Osteoblast (primary cell): ENCODE measurements at regions not wholly inside any gene's neighbourhood (a gene's known extent, or its start where the extent isn't known, plus 50 kb on each side); places are given as distances from the start of the nearest gene placed in this dataset.

Source experiments
- DNase-seq: peaks from one replicate; pipeline ENCODE4 v3.0.0; 2011; ENCODE audit warnings: low spot score, mixed read lengths; ENCODE audit not compliant: insufficient read length; ENCODE audit errors: missing footprints
- H2AFZ ChIP-seq: 2 replicates; pipeline ENCODE4 v1.6.0; 2011; ENCODE audit warnings: mild to moderate bottlenecking, low read length
- H3K27ac ChIP-seq: 2 replicates; pipeline ENCODE4 v1.5.1; 2011; ENCODE audit warnings: mild to moderate bottlenecking, low read depth, low read length, moderate library complexity
- H3K27me3 ChIP-seq: 2 replicates; pipeline ENCODE4 v1.6.0; 2012; ENCODE audit warnings: mild to moderate bottlenecking, control low read depth, inconsistent platforms, low read length, moderate library complexity; ENCODE audit not compliant: insufficient read depth
- H3K36me3 ChIP-seq: 2 replicates; pipeline ENCODE4 v1.5.1; 2011; ENCODE audit warnings: mild to moderate bottlenecking, low read length, control low read depth, moderate library complexity; ENCODE audit not compliant: insufficient read depth
- H3K4me1 ChIP-seq: 2 replicates; pipeline ENCODE4 v1.5.1; 2011; ENCODE audit warnings: mild to moderate bottlenecking, low read length, control low read depth, moderate library complexity; ENCODE audit not compliant: insufficient read depth
- H3K4me2 ChIP-seq: 2 replicates; pipeline ENCODE4 v1.6.0; 2011; ENCODE audit warnings: mild to moderate bottlenecking, low read length; ENCODE audit not compliant: insufficient read depth
- H3K4me3 ChIP-seq: fragments of 200-600 bp; sonication (generic); 3 replicates; pipeline ENCODE4 v1.5.1; 2012; ENCODE audit warnings: mild to moderate bottlenecking, low read length, inconsistent platforms; ENCODE audit not compliant: insufficient read depth
- H3K79me2 ChIP-seq: 2 replicates; pipeline ENCODE4 v1.6.0; 2012; ENCODE audit warnings: mild to moderate bottlenecking, low read length, control low read depth, inconsistent platforms; ENCODE audit not compliant: insufficient read depth
- H3K9me3 ChIP-seq: 2 replicates; pipeline ENCODE4 v1.5.1; 2011; ENCODE audit warnings: low read depth, low read length, control low read depth
- H4K20me1 ChIP-seq: 2 replicates; pipeline ENCODE4 v1.6.0; 2012; ENCODE audit warnings: mild to moderate bottlenecking, low read length, control low read depth; ENCODE audit not compliant: insufficient read depth
- CTCF ChIP-seq: IDR thresholded peaks from 2 replicates; pipeline ENCODE4 v1.5.1; 2011; ENCODE audit warnings: mild to moderate bottlenecking, low read depth, low read length, moderate library complexity; ENCODE audit errors: extremely low read depth

- DNase-seq, result no peak
- Histone ChIP-seq H3K9me3 (no peaks in the 10 kb centered on the region), H3K4me1 (no peaks in the 10 kb centered on the region), H3K4me2 (no peak overlapping the region), H3K4me3 (no peak overlapping the region), H3K27me3 (no peaks in the 10 kb centered on the region), H3K36me3 (no peaks in the 10 kb centered on the region), H4K20me1 (no peaks in the 10 kb centered on the region), H3K79me2 (no peaks in the 10 kb centered on the region), H3K27ac (no peak overlapping the region), H2AFZ (no peak overlapping the region)
- TF ChIP-seq CTCF, result no peak
Measured at GRCh38 chr4:23741681-23742191, 148.1 kb downstream of the PPARGC1A start.

- no peak overlapping the region for H2AFZ ChIP-seq
- H3K4me3 ChIP-seq, result no peak overlapping the region
- no peak for DNase-seq
- no peaks in the 10 kb centered on the region for H3K9me3 ChIP-seq
- H4K20me1 ChIP-seq, result no peaks in the 10 kb centered on the region
- no peaks in the 10 kb centered on the region for H3K4me1 ChIP-seq
- no peak for TF ChIP-seq CTCF
- H3K4me2 ChIP-seq, result no peak overlapping the region
- no peaks in the 10 kb centered on the region for H3K36me3 ChIP-seq
- H3K79me2 ChIP-seq, result no peaks in the 10 kb centered on the region
- H3K27me3 ChIP-seq, result no peaks in the 10 kb centered on the region
- H3K27ac ChIP-seq, result no peak overlapping the region
Measured at GRCh38 chr4:23737571-23737970, 152.3 kb downstream of the PPARGC1A start.

GRCh38 chr4:23736466-23736865 lies 153.4 kb downstream of the PPARGC1A start:
- no peak for DNase-seq
- Histone ChIP-seq H3K79me2 (no peaks in the 10 kb centered on the region), H3K4me2 (no peak overlapping the region), H3K27ac (no peak overlapping the region), H3K4me1 (no peaks in the 10 kb centered on the region), H2AFZ (no peak overlapping the region), H3K9me3 (no peaks in the 10 kb centered on the region), H3K4me3 (no peak overlapping the region), H3K36me3 (no peaks in the 10 kb centered on the region), H3K27me3 (no peaks in the 10 kb centered on the region), H4K20me1 (no peaks in the 10 kb centered on the region)
- TF ChIP-seq CTCF, result no peak

- TF ChIP-seq CTCF, result no peak
- H2AFZ ChIP-seq, result no peak overlapping the region
- no peaks in the 10 kb centered on the region for H3K36me3 ChIP-seq
- H3K4me2 ChIP-seq, result no peak overlapping the region
- no peaks in the 10 kb centered on the region for H3K27me3 ChIP-seq
- no peak overlapping the region for H3K4me3 ChIP-seq
- H3K27ac ChIP-seq, result no peak overlapping the region
- no peaks in the 10 kb centered on the region for H3K9me3 ChIP-seq
- DNase-seq, result no peak
- H3K4me1 ChIP-seq, result no peaks in the 10 kb centered on the region
- H4K20me1 ChIP-seq, result no peaks in the 10 kb centered on the region
- no peaks in the 10 kb centered on the region for H3K79me2 ChIP-seq
Measured at GRCh38 chr4:23734000-23734399, 155.8 kb downstream of the PPARGC1A start.
